ENCODE measurements at regions not wholly inside any gene's neighbourhood (a gene's known extent, or its start where the extent isn't known, plus 50 kb on each side); places are given as distances from the start of the nearest gene placed in this dataset.

DNA sequence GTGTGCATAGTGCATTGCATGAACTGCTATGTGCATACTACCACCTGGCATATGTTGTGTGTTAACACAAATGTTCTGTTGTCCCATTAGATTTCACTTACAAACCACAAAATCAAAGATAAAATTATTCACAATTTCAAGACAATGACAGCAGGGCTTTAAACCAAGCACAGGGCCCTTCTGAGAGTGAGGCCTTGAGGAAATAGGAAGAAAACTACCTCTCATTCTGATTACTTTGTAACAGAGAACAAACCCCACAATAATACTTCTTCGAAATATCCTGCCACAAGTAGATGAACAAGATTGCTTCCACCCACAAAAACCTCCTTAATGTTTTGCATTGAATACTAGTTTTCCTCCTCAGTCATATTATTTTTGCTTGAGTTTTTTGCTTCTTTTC is 85.5 kb upstream of the SPANXB1 start:
- Mint-ChIP-seq H3K27me3 (ENCODE audit: insufficient read depth) (no peaks in the 10 kb centered on the region; the same call in 1 of the 2 replicates), H3K4me3 (no peak overlapping the region), H3K36me3 (ENCODE audit: low read depth) (no peaks in the 10 kb centered on the region), H3K9me3 (no peaks in the 10 kb centered on the region), H3K27ac (no peak overlapping the region), H3K4me1 (ENCODE audit: low read depth) (peaks cover 14% of the 10 kb centered on the region)
- DNase-seq, result no peak
- TF ChIP-seq, protein P1, sequence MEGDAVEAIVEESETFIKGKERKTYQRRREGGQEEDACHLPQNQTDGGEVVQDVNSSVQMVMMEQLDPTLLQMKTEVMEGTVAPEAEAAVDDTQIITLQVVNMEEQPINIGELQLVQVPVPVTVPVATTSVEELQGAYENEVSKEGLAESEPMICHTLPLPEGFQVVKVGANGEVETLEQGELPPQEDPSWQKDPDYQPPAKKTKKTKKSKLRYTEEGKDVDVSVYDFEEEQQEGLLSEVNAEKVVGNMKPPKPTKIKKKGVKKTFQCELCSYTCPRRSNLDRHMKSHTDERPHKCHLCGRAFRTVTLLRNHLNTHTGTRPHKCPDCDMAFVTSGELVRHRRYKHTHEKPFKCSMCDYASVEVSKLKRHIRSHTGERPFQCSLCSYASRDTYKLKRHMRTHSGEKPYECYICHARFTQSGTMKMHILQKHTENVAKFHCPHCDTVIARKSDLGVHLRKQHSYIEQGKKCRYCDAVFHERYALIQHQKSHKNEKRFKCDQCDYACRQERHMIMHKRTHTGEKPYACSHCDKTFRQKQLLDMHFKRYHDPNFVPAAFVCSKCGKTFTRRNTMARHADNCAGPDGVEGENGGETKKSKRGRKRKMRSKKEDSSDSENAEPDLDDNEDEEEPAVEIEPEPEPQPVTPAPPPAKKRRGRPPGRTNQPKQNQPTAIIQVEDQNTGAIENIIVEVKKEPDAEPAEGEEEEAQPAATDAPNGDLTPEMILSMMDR (IDR thresholded peaks at IDR 0.05), result no peak

DNA sequence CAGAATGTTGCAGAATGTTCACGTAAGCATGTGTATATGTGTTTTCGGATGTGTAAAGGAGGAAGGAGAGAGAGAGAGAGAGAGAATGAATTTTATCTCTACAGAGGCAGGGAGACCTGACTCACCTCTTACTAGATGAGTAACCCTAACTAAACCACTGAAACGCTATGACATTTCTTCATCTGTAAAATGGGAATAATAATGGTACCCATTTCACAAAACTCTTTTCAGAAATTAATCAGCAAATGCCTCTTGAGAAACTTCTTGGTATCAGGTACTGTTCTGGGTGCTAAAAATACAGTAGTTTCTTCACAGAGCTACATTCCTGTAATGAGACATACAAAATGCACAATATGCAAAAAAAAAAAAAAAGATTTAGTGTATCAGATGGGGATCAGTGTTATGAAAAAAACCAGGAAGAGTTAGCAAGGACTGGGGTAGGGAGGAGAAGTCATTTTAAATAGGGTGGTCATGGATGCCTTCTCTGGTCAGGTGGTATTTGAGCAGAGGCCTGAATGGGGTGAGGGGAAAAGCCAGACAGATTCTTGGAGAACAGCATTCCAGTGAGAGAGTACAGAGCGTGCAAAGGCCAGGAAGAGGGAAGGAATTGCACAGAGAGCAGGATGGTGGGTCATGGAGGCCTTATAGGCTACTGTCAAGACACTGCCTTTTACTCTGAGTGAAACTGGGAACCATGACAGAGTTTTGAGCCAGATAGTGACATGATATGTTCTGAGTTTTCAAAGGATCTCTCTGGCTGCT is 84.9 kb upstream of the SPANXB1 start:
- TF ChIP-seq, protein P1 (IDR thresholded peaks at IDR 0.05), result no peak
- DNase-seq, result no peak
- Mint-ChIP-seq H3K9me3 (no peaks in the 10 kb centered on the region), H3K4me3 (peak overlapping the region; percentile 6), H3K4me1 (ENCODE audit: low read depth) (peaks cover 14% of the 10 kb centered on the region), H3K27ac (no peak overlapping the region), H3K27me3 (ENCODE audit: insufficient read depth) (no peaks in the 10 kb centered on the region; the same call in 1 of the 2 replicates), H3K36me3 (ENCODE audit: low read depth) (no peaks in the 10 kb centered on the region)

DNA sequence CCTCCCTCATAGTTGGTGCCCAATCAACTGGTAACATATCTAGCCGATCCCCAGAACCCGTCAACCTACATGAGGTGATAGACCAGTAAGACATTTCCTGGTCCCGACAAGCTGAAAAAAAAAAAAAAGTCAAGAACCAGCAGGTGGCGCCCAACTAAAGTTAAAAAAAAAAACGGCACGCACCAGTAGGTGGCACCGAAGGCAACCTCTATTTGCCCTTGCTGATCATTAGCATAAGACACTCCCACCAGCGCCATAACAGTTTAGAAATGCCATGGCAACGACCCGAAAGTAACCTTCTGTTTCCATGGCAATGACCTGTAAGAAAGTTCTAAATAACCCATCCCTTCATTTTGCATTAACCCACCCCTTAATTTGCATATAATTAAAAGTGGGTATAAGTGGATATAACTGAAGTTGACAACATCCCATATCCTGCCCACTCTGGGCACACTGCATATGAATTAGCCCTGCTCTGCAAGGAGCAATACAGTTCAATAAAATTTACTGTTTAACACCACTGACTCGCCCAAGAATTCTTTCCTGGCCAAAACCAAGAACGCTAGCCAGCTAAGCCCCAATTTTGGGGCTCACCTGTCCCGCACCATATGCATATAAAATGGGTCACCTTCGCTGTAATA is 83.9 kb upstream of the SPANXB1 start:
- H3K9me3 Mint-ChIP-seq, result no peaks in the 10 kb centered on the region
- TF ChIP-seq, protein P1 (IDR thresholded peaks at IDR 0.05), result peak; percentile 82
- H3K4me1 Mint-ChIP-seq (ENCODE audit: low read depth), result peaks cover 19% of the 10 kb centered on the region
- peak overlapping the region; percentile 71 for H3K27ac Mint-ChIP-seq
- peak overlapping the region; percentile 6 for H3K4me3 Mint-ChIP-seq
- H3K36me3 Mint-ChIP-seq (ENCODE audit: low read depth), result no peaks in the 10 kb centered on the region
- H3K27me3 Mint-ChIP-seq (ENCODE audit: insufficient read depth), result no peaks in the 10 kb centered on the region; the same call in 1 of the 2 replicates
- DNase-seq, result peak; percentile 41

DNA sequence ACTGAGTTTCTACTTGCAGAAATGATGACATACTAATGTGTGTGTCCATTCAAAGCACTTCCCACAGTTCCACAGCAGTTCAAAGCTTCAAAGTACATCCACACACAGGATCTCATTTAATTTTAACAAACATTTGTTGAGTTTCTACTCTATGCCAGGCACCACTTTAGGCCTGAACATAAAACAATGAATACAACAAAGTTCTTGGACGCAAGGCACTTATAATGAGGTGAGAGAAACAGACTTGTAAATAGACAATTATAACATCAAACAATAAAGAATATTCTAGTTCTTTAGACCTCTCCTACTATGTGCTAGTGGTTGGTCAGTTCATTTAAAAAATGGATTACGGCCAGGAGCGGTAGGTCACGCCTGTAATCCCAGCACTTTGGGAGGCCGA is 82.0 kb upstream of the SPANXB1 start:
- Mint-ChIP-seq H3K9me3 (no peaks in the 10 kb centered on the region), H3K36me3 (ENCODE audit: low read depth) (no peaks in the 10 kb centered on the region), H3K4me3 (no peak overlapping the region), H3K27me3 (ENCODE audit: insufficient read depth) (no peaks in the 10 kb centered on the region; the same call in 1 of the 2 replicates), H3K4me1 (ENCODE audit: low read depth) (peaks cover 29% of the 10 kb centered on the region), H3K27ac (no peak overlapping the region)
- TF ChIP-seq, protein P1 (IDR thresholded peaks at IDR 0.05), result no peak
- DNase-seq, result no peak

DNA sequence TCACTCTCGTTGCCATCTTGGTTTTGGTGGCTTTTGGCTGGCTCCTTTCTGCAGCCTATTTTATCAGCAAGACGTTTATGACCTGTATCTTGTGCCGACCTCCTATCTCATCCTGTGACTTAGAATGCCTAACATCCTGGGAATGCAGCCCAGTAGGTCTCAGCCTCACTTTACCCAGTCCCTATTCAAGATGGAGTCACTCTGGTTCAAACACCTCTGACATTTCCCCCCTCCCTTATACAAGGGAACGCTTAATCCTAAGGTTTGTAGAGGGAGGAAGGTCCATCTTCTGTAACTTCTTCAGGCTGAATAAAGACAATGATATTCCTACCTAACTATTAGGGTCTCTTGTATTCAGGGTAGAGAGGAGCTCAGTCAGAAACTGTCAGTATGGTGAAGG is 79.3 kb upstream of the SPANXB1 start:
- Mint-ChIP-seq H3K4me1 (ENCODE audit: low read depth) (peaks cover 23% of the 10 kb centered on the region), H3K27ac (no peak overlapping the region), H3K9me3 (no peaks in the 10 kb centered on the region), H3K27me3 (ENCODE audit: insufficient read depth) (no peaks in the 10 kb centered on the region; the same call in 1 of the 2 replicates), H3K36me3 (ENCODE audit: low read depth) (no peaks in the 10 kb centered on the region), H3K4me3 (no peak overlapping the region)
- DNase-seq, result no peak
- TF ChIP-seq, protein P1 (IDR thresholded peaks at IDR 0.05), result no peak
